ENCODE measurements at regions not wholly inside any gene's neighbourhood (a gene's known extent, or its start where the extent isn't known, plus 50 kb on each side); places are given as distances from the start of the nearest gene placed in this dataset.

DNA sequence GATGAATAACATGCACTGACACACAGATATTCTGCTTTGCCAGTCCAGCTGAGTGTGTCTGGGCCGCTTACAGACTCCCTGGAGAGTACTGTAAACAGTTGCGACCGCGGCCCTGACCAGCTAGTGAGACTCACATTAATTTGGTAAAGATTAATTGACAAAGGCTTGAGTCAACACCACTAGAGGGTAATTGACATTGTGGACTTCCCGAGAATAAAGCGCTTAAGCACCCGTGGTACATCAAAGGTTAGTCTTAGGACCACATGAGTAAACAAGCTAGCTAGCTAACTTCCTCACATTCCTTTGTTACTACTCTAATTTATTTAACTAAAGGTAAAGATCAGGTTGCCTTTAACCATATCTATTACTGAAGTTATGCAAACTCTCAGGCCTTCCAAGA is 624.4 kb upstream of the ARGLU1 start:
- no peak overlapping the region for H2AFZ ChIP-seq (ENCODE audit: low read depth, low read length)
- FAIRE-seq (no peak), DNase-seq (ENCODE audit: extremely low read depth in 1 of 4, low spot score in 3 of 4) (no peak), ATAC-seq (no peak)
- no peaks in the 10 kb centered on the region for H4K20me1 ChIP-seq (replicated peaks; ENCODE audit: control insufficient read depth, insufficient read depth, low read length)
- CTCF ChIA-PET (ENCODE audit: low intra/inter-chr PET ratio): no interaction called here
- TF ChIP-seq MCM3 (IDR thresholded peaks at IDR 0.05) (no peak), SMAD1 (IDR thresholded peaks at IDR 0.05; ENCODE audit: low read depth, low read length, partially characterized antibody) (no peak), STAT5B (CRISPR knock-in tag; IDR thresholded peaks at IDR 0.05) (no peak), PURB (CRISPR knock-in tag; IDR thresholded peaks at IDR 0.05; ENCODE audit: low read depth) (no peak)
- H3K27ac ChIP-seq (ENCODE audit: extremely low read depth, low read depth, low read length): no peak overlapping the region
- no peaks in the 10 kb centered on the region for H3K79me2 ChIP-seq (ENCODE audit: control insufficient read depth, insufficient read depth, low read length)
- H3K4me1 ChIP-seq (replicated peaks in 1 of 2; ENCODE audit: control insufficient read depth in 2 of 2, insufficient read depth in 2 of 2, low read length in 2 of 2): no peaks in the 10 kb centered on the region
- 0% methylated on average over 7 of the region's 7 CpGs for WGBS (ENCODE audit: insufficient coverage, low coverage, missing lambda C conversion rate)
- in situ Hi-C loops (cut with MboI) (no loop called here), intact Hi-C loops (cut with micrococcal nuclease) (no loop called here)
- no peaks in the 10 kb centered on the region for H3K9me3 ChIP-seq (replicated peaks; ENCODE audit: control insufficient read depth, insufficient read depth, low read depth, low read length)
- no TSS peak for BruUV-seq (replicated peaks)
- H3K4me3 ChIP-seq: no peak overlapping the region
- no peak overlapping the region for H3K9ac ChIP-seq (ENCODE audit: insufficient read depth in 1 of 2, low read depth in 2 of 2, low read length in 2 of 2)
- no peaks in the 10 kb centered on the region for H3K36me3 ChIP-seq (ENCODE audit: control insufficient read depth, insufficient read depth, low read length)
- H3K4me2 ChIP-seq (ENCODE audit: insufficient read depth, low read length): no peak overlapping the region
- H3K27me3 ChIP-seq (ENCODE audit: control insufficient read depth in 2 of 2, insufficient read depth in 2 of 2, low read length in 2 of 2): no peaks in the 10 kb centered on the region
- no peaks in the 10 kb centered on the region for H3K9me1 ChIP-seq (ENCODE audit: control insufficient read depth, insufficient read depth, low read length)
- POLR2A ChIA-PET: no interaction called here

DNA sequence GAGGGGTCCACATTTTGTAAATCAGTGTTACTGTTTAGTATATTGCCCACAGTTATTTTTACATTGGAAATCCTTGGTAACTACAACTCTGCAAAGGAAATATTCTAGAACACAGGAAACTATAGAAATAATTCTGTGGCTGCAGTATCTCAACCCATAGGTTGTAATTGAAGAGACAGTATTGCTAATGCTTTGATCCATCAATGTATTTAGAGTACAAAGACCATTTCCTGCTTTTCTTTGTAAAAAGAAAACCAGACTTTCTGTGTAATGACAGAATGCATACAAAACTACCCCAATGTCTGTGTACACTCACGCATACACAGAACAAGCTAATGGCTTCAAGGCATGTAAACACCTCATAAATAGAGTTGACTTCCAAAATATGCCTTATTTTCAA is 622.1 kb upstream of the ARGLU1 start:
- FAIRE-seq (no peak), DNase-seq (ENCODE audit: extremely low read depth in 1 of 4, low spot score in 3 of 4) (no peak), ATAC-seq (no peak)
- H4K20me1 ChIP-seq (replicated peaks; ENCODE audit: control insufficient read depth, insufficient read depth, low read length): no peaks in the 10 kb centered on the region
- WGBS (ENCODE audit: insufficient coverage, low coverage, missing lambda C conversion rate): 0% methylated on average over 1 of the region's 1 CpG
- in situ Hi-C loops (cut with MboI): no loop called here
- H3K36me3 ChIP-seq (ENCODE audit: control insufficient read depth, insufficient read depth, low read length): no peaks in the 10 kb centered on the region
- BruUV-seq (replicated peaks): no TSS peak
- ChIA-PET POLR2A (no interaction called here), CTCF (ENCODE audit: low intra/inter-chr PET ratio) (no interaction called here)
- no peak overlapping the region for H2AFZ ChIP-seq (ENCODE audit: low read depth, low read length)
- H3K27me3 ChIP-seq (ENCODE audit: control insufficient read depth in 2 of 2, insufficient read depth in 2 of 2, low read length in 2 of 2): no peaks in the 10 kb centered on the region
- no peak overlapping the region for H3K4me3 ChIP-seq
- no peak overlapping the region for H3K4me2 ChIP-seq (ENCODE audit: insufficient read depth, low read length)
- H3K9me1 ChIP-seq (ENCODE audit: control insufficient read depth, insufficient read depth, low read length): no peaks in the 10 kb centered on the region
- no peak overlapping the region for H3K9ac ChIP-seq (ENCODE audit: insufficient read depth in 1 of 2, low read depth in 2 of 2, low read length in 2 of 2)
- no peaks in the 10 kb centered on the region for H3K4me1 ChIP-seq (replicated peaks in 1 of 2; ENCODE audit: control insufficient read depth in 2 of 2, insufficient read depth in 2 of 2, low read length in 2 of 2)
- no peak overlapping the region for H3K27ac ChIP-seq (ENCODE audit: extremely low read depth, low read depth, low read length)
- intact Hi-C loops (cut with micrococcal nuclease): no loop called here
- no peaks in the 10 kb centered on the region for H3K9me3 ChIP-seq (replicated peaks; ENCODE audit: control insufficient read depth, insufficient read depth, low read depth, low read length)
- H3K79me2 ChIP-seq (ENCODE audit: control insufficient read depth, insufficient read depth, low read length): no peaks in the 10 kb centered on the region
- no peak for TF ChIP-seq ILK (tag; IDR thresholded peaks at IDR 0.05; ENCODE audit: borderline replicate concordance, low read depth)
- no peak for TF ChIP-seq ZFP1 (CRISPR knock-in tag; IDR thresholded peaks at IDR 0.05)
- TF ChIP-seq ZNF584 (CRISPR knock-in tag; IDR thresholded peaks at IDR 0.05; ENCODE audit: low read depth): no peak
- no peak for TF ChIP-seq GABPB2 (CRISPR knock-in tag; conservative IDR thresholded peaks at IDR 0.05)
- no peak for TF ChIP-seq CBFB (CRISPR knock-in tag; IDR thresholded peaks at IDR 0.05)
- no peak for TF ChIP-seq SP1 (CRISPR knock-in tag; IDR thresholded peaks at IDR 0.05)
- TF ChIP-seq MAZ (CRISPR knock-in tag; conservative IDR thresholded peaks at IDR 0.05 in 1 of 2, IDR thresholded peaks at IDR 0.05 in 1 of 2): no peak
- no peak for TF ChIP-seq HIVEP1 (CRISPR knock-in tag; IDR thresholded peaks at IDR 0.05)
- no peak for TF ChIP-seq SRSF9 (IDR thresholded peaks at IDR 0.05; ENCODE audit: borderline replicate concordance, low read depth, low read length)
- no peak for TF ChIP-seq ZMIZ1 (IDR thresholded peaks at IDR 0.05; ENCODE audit: low read depth in 2 of 2, low read length in 2 of 2)
- TF ChIP-seq ETV1 (tag; conservative IDR thresholded peaks at IDR 0.05; ENCODE audit: low read depth): no peak
- no peak for TF ChIP-seq PYGO2 (tag; IDR thresholded peaks at IDR 0.05)

Data from K562 (cell line).